GM19467 (cell line): ENCODE measurements at regions not wholly inside any gene's neighbourhood (a gene's known extent, or its start where the extent isn't known, plus 50 kb on each side); places are given as distances from the start of the nearest gene placed in this dataset.

Experiments
- ATAC-seq: cut with Tn5 transposase; IDR thresholded peaks from one replicate; pipeline ENCODE4 v1.9.1; 2021; ENCODE audit warnings: mild to moderate bottlenecking, moderate library complexity; ENCODE audit not compliant: unreplicated experiment

GRCh38 chr10:117914334-117914733 lies 132.4 kb downstream of the RAB11FIP2 start:
- ATAC-seq, result no peak

- no peak for ATAC-seq
Observed at GRCh38 chr10:117920956-117921355, 125.8 kb downstream of the RAB11FIP2 start.

GRCh38 chr10:117921421-117921820 lies 125.3 kb downstream of the RAB11FIP2 start:
- ATAC-seq, result no peak

GRCh38 chr10:117924820-117925219 lies 121.9 kb downstream of the RAB11FIP2 start:
- ATAC-seq, result no peak

GRCh38 chr10:117925369-117925768 lies 121.4 kb downstream of the RAB11FIP2 start:
- ATAC-seq, result no peak

- no peak for ATAC-seq
Observed at GRCh38 chr10:117926491-117926890, 120.2 kb downstream of the RAB11FIP2 start.

- ATAC-seq, result no peak
Observed at GRCh38 chr10:117927332-117927731, 119.4 kb downstream of the RAB11FIP2 start.

GRCh38 chr10:117927871-117928270 lies 118.9 kb downstream of the RAB11FIP2 start:
- ATAC-seq, result no peak

- no peak for ATAC-seq
Observed at GRCh38 chr10:117928281-117928680, 118.5 kb downstream of the RAB11FIP2 start.

- ATAC-seq, result no peak
Observed at GRCh38 chr10:117928741-117929140, 118.0 kb downstream of the RAB11FIP2 start.

GRCh38 chr10:117929327-117930067 lies 117.2 kb downstream of the RAB11FIP2 start:
- ATAC-seq, result no peak

GRCh38 chr10:117931078-117931477 lies 115.7 kb downstream of the RAB11FIP2 start:
- ATAC-seq, result no peak

GRCh38 chr10:117933036-117933435 lies 113.7 kb downstream of the RAB11FIP2 start:
- no peak for ATAC-seq

GRCh38 chr10:117934477-117934876 lies 112.3 kb downstream of the RAB11FIP2 start:
- no peak for ATAC-seq

- ATAC-seq, result no peak
Observed at GRCh38 chr10:117936141-117936540, 110.6 kb downstream of the RAB11FIP2 start.

- ATAC-seq, result no peak
Observed at GRCh38 chr10:117936566-117936965, 110.2 kb downstream of the RAB11FIP2 start.

GRCh38 chr10:117936976-117937375 lies 109.8 kb downstream of the RAB11FIP2 start:
- no peak for ATAC-seq

- no peak for ATAC-seq
Observed at GRCh38 chr10:117938104-117938503, 108.6 kb downstream of the RAB11FIP2 start.

- no peak for ATAC-seq
Observed at GRCh38 chr10:117942226-117942625, 104.5 kb downstream of the RAB11FIP2 start.

GRCh38 chr10:117944676-117945447 lies 101.9 kb downstream of the RAB11FIP2 start:
- ATAC-seq, result no peak

GRCh38 chr10:117945651-117946050 lies 101.1 kb downstream of the RAB11FIP2 start:
- ATAC-seq, result no peak

- no peak for ATAC-seq
Observed at GRCh38 chr10:117946525-117947070, 100.1 kb downstream of the RAB11FIP2 start.
